ENCODE measurements at regions not wholly inside any gene's neighbourhood (a gene's known extent, or its start where the extent isn't known, plus 50 kb on each side); places are given as distances from the start of the nearest gene placed in this dataset.

DNA sequence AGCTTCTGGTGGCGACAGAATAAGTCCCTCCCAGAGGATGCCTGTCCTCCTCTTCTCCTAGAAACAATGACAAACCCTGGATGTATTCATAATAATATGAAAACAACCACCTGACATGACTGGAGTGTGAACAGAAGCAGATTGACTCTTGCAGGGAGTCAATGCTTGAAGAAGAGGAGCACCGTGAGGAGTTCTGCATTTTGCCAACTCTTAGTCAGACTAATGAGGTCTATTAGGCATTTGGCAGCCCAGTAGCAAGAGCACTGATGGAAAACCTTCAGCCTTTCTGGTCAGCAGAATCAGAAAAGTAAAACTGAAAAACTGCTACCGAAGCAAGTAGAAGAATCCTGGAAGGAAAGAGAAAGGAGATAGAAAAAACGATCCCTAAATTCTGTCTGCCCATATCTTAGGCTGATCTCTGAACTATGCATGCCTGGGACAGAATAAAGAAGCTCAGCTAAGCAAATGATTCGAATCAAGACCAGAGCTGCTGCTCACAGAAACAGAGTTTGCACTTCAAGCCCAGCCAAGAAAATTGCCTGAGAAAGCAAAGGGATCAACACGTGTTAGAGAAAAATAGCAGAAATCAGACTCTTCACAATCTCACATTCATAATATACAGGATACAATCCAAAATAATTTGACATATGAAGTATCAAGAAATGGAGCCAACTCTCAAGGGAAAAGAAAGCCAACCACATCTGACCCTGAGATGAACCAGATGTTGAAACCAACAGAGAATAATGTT is 69.5 kb upstream of the OSMR start:
- H3K36me3 ChIP-seq: no peaks in the 10 kb centered on the region
- H3K4me3 ChIP-seq: no peak overlapping the region
- DNase-seq (no peak), ATAC-seq (no peak)
- WGBS (ENCODE audit: insufficient coverage, low coverage, low lambda C conversion rate, missing lambda C conversion rate): 43% methylated on average over 6 of the region's 6 CpGs
- no peaks in the 10 kb centered on the region for H3K9me3 ChIP-seq
- H3K27me3 ChIP-seq: no peaks in the 10 kb centered on the region
- no peak for TF ChIP-seq POLR2A (IDR thresholded peaks at IDR 0.05)
- TF ChIP-seq, protein P1, sequence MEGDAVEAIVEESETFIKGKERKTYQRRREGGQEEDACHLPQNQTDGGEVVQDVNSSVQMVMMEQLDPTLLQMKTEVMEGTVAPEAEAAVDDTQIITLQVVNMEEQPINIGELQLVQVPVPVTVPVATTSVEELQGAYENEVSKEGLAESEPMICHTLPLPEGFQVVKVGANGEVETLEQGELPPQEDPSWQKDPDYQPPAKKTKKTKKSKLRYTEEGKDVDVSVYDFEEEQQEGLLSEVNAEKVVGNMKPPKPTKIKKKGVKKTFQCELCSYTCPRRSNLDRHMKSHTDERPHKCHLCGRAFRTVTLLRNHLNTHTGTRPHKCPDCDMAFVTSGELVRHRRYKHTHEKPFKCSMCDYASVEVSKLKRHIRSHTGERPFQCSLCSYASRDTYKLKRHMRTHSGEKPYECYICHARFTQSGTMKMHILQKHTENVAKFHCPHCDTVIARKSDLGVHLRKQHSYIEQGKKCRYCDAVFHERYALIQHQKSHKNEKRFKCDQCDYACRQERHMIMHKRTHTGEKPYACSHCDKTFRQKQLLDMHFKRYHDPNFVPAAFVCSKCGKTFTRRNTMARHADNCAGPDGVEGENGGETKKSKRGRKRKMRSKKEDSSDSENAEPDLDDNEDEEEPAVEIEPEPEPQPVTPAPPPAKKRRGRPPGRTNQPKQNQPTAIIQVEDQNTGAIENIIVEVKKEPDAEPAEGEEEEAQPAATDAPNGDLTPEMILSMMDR (IDR thresholded peaks at IDR 0.05): no peak
- intact Hi-C loops (cut with DNase I): no loop called here
- no peaks in the 10 kb centered on the region for H3K4me1 ChIP-seq
- no peak overlapping the region for H3K27ac ChIP-seq

DNA sequence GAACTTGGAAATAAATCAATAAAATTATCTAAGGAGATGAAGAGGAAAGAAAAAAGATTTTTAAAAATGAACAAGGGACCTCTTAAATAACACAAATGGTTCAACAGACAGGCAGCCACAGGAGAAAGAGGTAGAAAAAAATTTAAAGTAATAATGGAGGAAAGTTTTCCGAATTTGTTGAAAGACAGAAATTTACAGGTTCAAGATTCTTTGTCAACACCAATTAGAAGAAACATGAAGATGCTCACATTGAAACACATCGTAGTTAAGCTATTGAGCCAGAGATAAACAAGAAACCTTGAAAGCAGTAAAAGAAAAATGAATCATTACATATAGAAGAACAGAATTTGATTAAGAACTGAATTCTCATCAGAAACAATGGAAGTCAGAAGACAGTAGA is 68.7 kb upstream of the OSMR start:
- no peak for TF ChIP-seq POLR2A (IDR thresholded peaks at IDR 0.05)
- TF ChIP-seq, protein P1 (IDR thresholded peaks at IDR 0.05): no peak
- Histone ChIP-seq H3K4me3 (no peak overlapping the region), H3K27ac (no peak overlapping the region), H3K9me3 (no peaks in the 10 kb centered on the region), H3K4me1 (no peaks in the 10 kb centered on the region), H3K27me3 (no peaks in the 10 kb centered on the region), H3K36me3 (no peaks in the 10 kb centered on the region)
- intact Hi-C loops (cut with DNase I): no loop called here
- ATAC-seq (no peak), DNase-seq (no peak)
- 20% methylated on average over 2 of the region's 2 CpGs for WGBS (ENCODE audit: insufficient coverage, low coverage, low lambda C conversion rate, missing lambda C conversion rate)

DNA sequence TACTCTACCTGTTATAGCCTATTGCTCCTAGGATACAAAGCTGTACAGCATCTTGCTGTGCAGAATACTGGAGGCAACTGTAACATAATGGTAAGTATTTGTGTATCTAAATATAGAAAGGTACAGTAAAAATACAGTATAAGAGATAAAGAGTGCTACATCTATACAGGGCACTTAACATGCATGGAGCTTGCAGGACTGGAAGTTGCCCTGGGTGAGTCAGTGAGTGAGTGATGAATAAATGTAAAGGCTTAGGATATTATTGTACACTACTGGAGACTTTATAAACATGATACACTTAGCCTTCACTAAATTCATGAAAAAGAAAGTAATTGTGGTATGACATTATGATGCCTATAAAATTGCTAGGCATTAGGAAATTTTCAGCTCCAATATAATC is 65.5 kb upstream of the OSMR start:
- Histone ChIP-seq H3K27ac (no peak overlapping the region), H3K27me3 (no peaks in the 10 kb centered on the region), H3K9me3 (no peaks in the 10 kb centered on the region), H3K36me3 (no peaks in the 10 kb centered on the region), H3K4me1 (no peaks in the 10 kb centered on the region), H3K4me3 (no peak overlapping the region)
- DNase-seq (no peak), ATAC-seq (no peak)
- no peak for TF ChIP-seq POLR2A (IDR thresholded peaks at IDR 0.05)
- TF ChIP-seq, protein P1 (IDR thresholded peaks at IDR 0.05): no peak
- intact Hi-C loops (cut with DNase I): no loop called here

DNA sequence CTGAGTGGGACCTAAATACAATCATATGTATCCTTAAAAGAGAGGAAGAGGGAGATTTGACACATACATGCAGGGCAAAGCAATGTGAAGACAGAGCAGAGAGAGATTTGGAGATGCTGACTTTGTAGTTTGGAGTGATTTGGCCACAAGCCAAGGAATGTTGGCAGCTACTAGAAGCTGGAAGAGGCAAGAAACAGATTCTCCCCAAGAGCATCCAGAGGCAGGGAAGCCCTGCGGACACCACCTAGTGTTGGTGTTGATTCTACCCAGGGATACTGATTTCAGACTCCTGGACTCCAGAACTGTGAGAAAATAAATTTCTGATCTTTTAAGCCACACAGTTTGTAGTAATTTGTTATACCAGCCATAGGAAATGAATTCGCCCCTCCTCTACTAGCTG is 64.9 kb upstream of the OSMR start:
- Histone ChIP-seq H3K9me3 (no peaks in the 10 kb centered on the region), H3K36me3 (no peaks in the 10 kb centered on the region), H3K4me1 (no peaks in the 10 kb centered on the region), H3K4me3 (no peak overlapping the region), H3K27ac (no peak overlapping the region), H3K27me3 (no peaks in the 10 kb centered on the region)
- WGBS (ENCODE audit: insufficient coverage, low coverage, low lambda C conversion rate, missing lambda C conversion rate): 42% methylated on average over 2 of the region's 2 CpGs
- peak in 1 of 3 donors; percentile 62 for DNase-seq
- ATAC-seq: peak; percentile 58 to 77 (median 66)
- no peak for TF ChIP-seq POLR2A (IDR thresholded peaks at IDR 0.05)
- TF ChIP-seq, protein P1 (IDR thresholded peaks at IDR 0.05): peak in 1 of 4 donors; percentile 8
- intact Hi-C loops (cut with DNase I): no loop called here

Measured in right lobe of liver (tissue), 6 donors.